C4-2B (cell line): ENCODE measurements at regions not wholly inside any gene's neighbourhood (a gene's known extent, or its start where the extent isn't known, plus 50 kb on each side); places are given as distances from the start of the nearest gene placed in this dataset.

Source experiments
- CTCF ChIP-seq: fragments of 450-650 bp; conservative IDR thresholded peaks from 2 replicates; pipeline ENCODE4 v1.5.1; 2017; ENCODE audit warnings: mild to moderate bottlenecking
- ZFX ChIP-seq: fragments of 450-650 bp; IDR thresholded peaks from 2 replicates; pipeline ENCODE4 v1.6.1; 2017

GRCh38 chr14:81618695-81619094, 85.0 kb upstream of the SEL1L start:
- TF ChIP-seq CTCF (no peak), ZFX (no peak)
